ENCODE measurements at regions not wholly inside any gene's neighbourhood (a gene's known extent, or its start where the extent isn't known, plus 50 kb on each side); places are given as distances from the start of the nearest gene placed in this dataset.

GRCh38 chr9:116039312-116039711 lies 114.3 kb upstream of the PAPPA start:
- H3K27me3 ChIP-seq (ENCODE audit: control insufficient read depth, insufficient read depth, low read length), result no peaks in the 10 kb centered on the region
- no peaks in the 10 kb centered on the region for H3K36me3 ChIP-seq (ENCODE audit: control insufficient read depth, insufficient read depth, low read length)
- DNase-seq (ENCODE audit: low read depth, low spot score) (no peak), ATAC-seq (no peak)
- BruUV-seq (replicated peaks), result no TSS peak
- intact Hi-C loops (cut with micrococcal nuclease; ENCODE audit: unreplicated experiment) (no loop called here), in situ Hi-C loops (cut with HindIII; ENCODE audit: low pct_unique_long_range_greater_than_20kb, low sequenced_read_pairs) (no loop called here)
- ChIA-PET POLR2A (no interaction called here), CTCF (no interaction called here)
- H3K27ac ChIP-seq (ENCODE audit: low read length), result no peak overlapping the region
- H3K9me3 ChIP-seq (ENCODE audit: control insufficient read depth, insufficient read depth, low read depth, low read length), result no peaks in the 10 kb centered on the region
- TF ChIP-seq CTCF (IDR thresholded peaks at IDR 0.05) (no peak), POLR2AphosphoS5 (IDR thresholded peaks at IDR 0.05; ENCODE audit: low read depth, low read length) (no peak)
- no peak overlapping the region for H3K4me3 ChIP-seq (ENCODE audit: low read depth in 2 of 2, low read length in 2 of 2)
- H3K4me1 ChIP-seq (ENCODE audit: control insufficient read depth, insufficient read depth, low read length), result no peaks in the 10 kb centered on the region

DNA sequence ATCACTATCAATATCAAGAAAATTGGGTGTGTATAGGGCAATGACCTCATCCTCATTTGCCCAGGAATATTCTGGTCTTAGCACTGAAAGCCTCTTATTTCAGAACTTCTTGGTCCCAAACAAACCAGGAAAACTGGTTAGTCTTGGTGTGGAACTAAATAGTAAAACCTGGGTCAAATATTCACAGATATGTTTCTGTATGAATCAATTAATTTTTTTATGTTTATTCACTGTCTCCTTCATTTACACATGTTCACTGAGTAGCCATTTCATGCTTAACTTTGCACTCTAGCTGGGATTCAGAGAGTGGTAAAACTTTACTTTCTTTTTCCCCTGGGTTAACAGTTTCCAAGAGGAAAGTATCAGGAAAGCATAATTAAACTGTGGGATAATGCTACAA lies 113.7 kb upstream of the PAPPA start:
- POLR2A ChIA-PET, result no interaction called here
- in situ Hi-C loops (cut with HindIII; ENCODE audit: low pct_unique_long_range_greater_than_20kb, low sequenced_read_pairs), result no loop called here
- no peak overlapping the region for H3K27ac ChIP-seq (ENCODE audit: low read length)

More for the DNA sequence above, 113.7 kb upstream of the PAPPA start:
- intact Hi-C loops (cut with micrococcal nuclease; ENCODE audit: unreplicated experiment), result no loop called here
- H3K4me3 ChIP-seq (ENCODE audit: low read depth in 2 of 2, low read length in 2 of 2), result no peak overlapping the region
- TF ChIP-seq, protein P1, sequence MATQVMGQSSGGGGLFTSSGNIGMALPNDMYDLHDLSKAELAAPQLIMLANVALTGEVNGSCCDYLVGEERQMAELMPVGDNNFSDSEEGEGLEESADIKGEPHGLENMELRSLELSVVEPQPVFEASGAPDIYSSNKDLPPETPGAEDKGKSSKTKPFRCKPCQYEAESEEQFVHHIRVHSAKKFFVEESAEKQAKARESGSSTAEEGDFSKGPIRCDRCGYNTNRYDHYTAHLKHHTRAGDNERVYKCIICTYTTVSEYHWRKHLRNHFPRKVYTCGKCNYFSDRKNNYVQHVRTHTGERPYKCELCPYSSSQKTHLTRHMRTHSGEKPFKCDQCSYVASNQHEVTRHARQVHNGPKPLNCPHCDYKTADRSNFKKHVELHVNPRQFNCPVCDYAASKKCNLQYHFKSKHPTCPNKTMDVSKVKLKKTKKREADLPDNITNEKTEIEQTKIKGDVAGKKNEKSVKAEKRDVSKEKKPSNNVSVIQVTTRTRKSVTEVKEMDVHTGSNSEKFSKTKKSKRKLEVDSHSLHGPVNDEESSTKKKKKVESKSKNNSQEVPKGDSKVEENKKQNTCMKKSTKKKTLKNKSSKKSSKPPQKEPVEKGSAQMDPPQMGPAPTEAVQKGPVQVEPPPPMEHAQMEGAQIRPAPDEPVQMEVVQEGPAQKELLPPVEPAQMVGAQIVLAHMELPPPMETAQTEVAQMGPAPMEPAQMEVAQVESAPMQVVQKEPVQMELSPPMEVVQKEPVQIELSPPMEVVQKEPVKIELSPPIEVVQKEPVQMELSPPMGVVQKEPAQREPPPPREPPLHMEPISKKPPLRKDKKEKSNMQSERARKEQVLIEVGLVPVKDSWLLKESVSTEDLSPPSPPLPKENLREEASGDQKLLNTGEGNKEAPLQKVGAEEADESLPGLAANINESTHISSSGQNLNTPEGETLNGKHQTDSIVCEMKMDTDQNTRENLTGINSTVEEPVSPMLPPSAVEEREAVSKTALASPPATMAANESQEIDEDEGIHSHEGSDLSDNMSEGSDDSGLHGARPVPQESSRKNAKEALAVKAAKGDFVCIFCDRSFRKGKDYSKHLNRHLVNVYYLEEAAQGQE (IDR thresholded peaks at IDR 0.05; ENCODE audit: insufficient read depth in 1 of 2, low read depth in 2 of 2, low read length in 1 of 2), result no peak
- TF ChIP-seq CTCF (IDR thresholded peaks at IDR 0.05), result no peak
- no peak for TF ChIP-seq SIN3A (IDR thresholded peaks at IDR 0.05; ENCODE audit: borderline replicate concordance, insufficient read depth, low read depth, low read length)
- TF ChIP-seq TCF7L2 (IDR thresholded peaks at IDR 0.05; ENCODE audit: low read depth, low read length), result no peak
- no peak for TF ChIP-seq POLR2AphosphoS5 (IDR thresholded peaks at IDR 0.05; ENCODE audit: low read depth, low read length)
- H3K9me3 ChIP-seq (ENCODE audit: control insufficient read depth, insufficient read depth, low read depth, low read length), result no peaks in the 10 kb centered on the region
- CTCF ChIA-PET, result no interaction called here
- no peaks in the 10 kb centered on the region for H3K4me1 ChIP-seq (ENCODE audit: control insufficient read depth, insufficient read depth, low read length)
- no peaks in the 10 kb centered on the region for H3K27me3 ChIP-seq (ENCODE audit: control insufficient read depth, insufficient read depth, low read length)
- no peaks in the 10 kb centered on the region for H3K36me3 ChIP-seq (ENCODE audit: control insufficient read depth, insufficient read depth, low read length)
- no TSS peak for BruUV-seq (replicated peaks)
- ATAC-seq (no peak), DNase-seq (ENCODE audit: low read depth, low spot score) (no peak)
